Esophagus muscularis mucosa (tissue), 3 donors: ENCODE measurements at regions not wholly inside any gene's neighbourhood (a gene's known extent, or its start where the extent isn't known, plus 50 kb on each side); places are given as distances from the start of the nearest gene placed in this dataset.

Experiments used
- POLR2A ChIP-seq: fragments of 450-650 bp; IDR thresholded peaks from one replicate; pipeline ENCODE4 v1.6.1; 2017; ENCODE audit warnings: antibody characterized with exemption, moderate library complexity, mild to moderate bottlenecking, low read depth
- TF ChIP-seq, protein P1 (sequence below), 3 experiments: fragments of 200-600 bp in 2 of 3; fragments of 450-650 bp in 1 of 3; sonication (generic) in 2 of 3; IDR thresholded peaks; one replicate each; pipeline ENCODE4 v1.5.1; 2017 to 2019; ENCODE audit warnings: antibody characterized with exemption in 3 of 3, mild to moderate bottlenecking in 2 of 3, moderate library complexity in 1 of 3

DNA sequence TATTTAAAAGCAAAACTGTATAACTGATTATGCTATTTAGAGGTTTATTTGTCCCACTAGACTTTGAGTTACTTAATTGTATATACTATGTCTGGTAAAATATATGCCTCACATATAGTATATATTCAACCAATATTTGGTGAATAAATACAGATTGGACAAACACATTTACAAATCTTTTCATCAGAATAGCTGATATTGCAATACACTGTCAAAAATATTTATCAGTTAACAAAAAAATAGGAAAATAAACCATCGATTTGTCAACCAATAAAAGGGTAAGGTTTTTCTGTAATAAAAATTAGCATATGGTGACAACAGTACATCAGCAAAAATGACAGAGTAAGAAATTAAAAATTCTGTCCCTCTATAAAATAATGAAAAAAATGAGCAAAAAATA is 889.9 kb upstream of the INTU start:
- TF ChIP-seq, protein P1, sequence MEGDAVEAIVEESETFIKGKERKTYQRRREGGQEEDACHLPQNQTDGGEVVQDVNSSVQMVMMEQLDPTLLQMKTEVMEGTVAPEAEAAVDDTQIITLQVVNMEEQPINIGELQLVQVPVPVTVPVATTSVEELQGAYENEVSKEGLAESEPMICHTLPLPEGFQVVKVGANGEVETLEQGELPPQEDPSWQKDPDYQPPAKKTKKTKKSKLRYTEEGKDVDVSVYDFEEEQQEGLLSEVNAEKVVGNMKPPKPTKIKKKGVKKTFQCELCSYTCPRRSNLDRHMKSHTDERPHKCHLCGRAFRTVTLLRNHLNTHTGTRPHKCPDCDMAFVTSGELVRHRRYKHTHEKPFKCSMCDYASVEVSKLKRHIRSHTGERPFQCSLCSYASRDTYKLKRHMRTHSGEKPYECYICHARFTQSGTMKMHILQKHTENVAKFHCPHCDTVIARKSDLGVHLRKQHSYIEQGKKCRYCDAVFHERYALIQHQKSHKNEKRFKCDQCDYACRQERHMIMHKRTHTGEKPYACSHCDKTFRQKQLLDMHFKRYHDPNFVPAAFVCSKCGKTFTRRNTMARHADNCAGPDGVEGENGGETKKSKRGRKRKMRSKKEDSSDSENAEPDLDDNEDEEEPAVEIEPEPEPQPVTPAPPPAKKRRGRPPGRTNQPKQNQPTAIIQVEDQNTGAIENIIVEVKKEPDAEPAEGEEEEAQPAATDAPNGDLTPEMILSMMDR (IDR thresholded peaks at IDR 0.05) = no peak
- no peak for TF ChIP-seq POLR2A
